OCI-LY1 (cell line): ENCODE measurements at regions not wholly inside any gene's neighbourhood (a gene's known extent, or its start where the extent isn't known, plus 50 kb on each side); places are given as distances from the start of the nearest gene placed in this dataset.

Source experiments
- CTCF ChIP-seq: fragments of 200-600 bp; sonication (generic), shearing (Covaris generic); IDR thresholded peaks from 2 replicates; pipeline ENCODE4 v1.5.1; 2017; ENCODE audit warnings: mild to moderate bottlenecking, antibody characterized with exemption, low read length, moderate library complexity, mixed read lengths
- EZH2 ChIP-seq: fragments of 200-600 bp; sonication (generic), shearing (Covaris generic); IDR thresholded peaks from 2 replicates; pipeline ENCODE4 v1.8.0; 2017; ENCODE audit warnings: borderline replicate concordance, mixed run types, mild to moderate bottlenecking, antibody characterized with exemption, low read length, moderate library complexity, mixed read lengths

- no peak for TF ChIP-seq EZH2
- no peak for TF ChIP-seq CTCF
Measured at GRCh38 chr4:147118528-147118927, 172.9 kb upstream of the TTC29 start.
